GM12864 (cell line): ENCODE measurements at regions not wholly inside any gene's neighbourhood (a gene's known extent, or its start where the extent isn't known, plus 50 kb on each side); places are given as distances from the start of the nearest gene placed in this dataset.
A peak's percentile ranks its signal among the peaks of the same experiment; 100 is the strongest.

ENCODE experiments used
- DNase-seq: peaks from one replicate; pipeline ENCODE4 v3.0.0-alpha.2; 2011; ENCODE audit warnings: low read depth
- H3K4me3 ChIP-seq: 2 replicates; pipeline ENCODE4 v1.5.1; 2011; ENCODE audit warnings: mild to moderate bottlenecking, low read depth, low read length, control low read depth
- TF ChIP-seq, protein P1 (sequence below): IDR thresholded peaks from 2 replicates; pipeline ENCODE4 v1.5.1; 2011; ENCODE audit warnings: low read depth, mild to moderate bottlenecking, moderate library complexity, low read length, control low read depth, inconsistent platforms; ENCODE audit errors: missing control alignments

DNA sequence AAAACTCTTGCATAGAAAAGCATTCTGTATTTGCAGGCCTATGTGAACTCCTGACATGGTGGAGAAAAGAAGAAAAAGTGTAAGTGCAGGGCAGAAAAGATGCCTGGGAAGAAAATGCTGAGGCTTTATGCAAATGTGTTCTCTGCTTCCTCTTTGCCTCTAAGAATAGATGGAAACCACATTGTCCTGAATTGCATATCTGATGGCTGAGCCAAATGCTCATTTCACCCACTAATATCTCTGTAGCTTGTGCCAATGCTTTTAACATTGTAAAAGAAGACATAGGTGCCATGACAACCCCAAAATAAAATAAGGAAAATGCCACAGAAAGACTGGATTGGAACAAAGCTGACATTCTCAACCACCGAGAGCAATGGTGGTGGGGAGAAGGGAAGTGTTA, 307.4 kb downstream of the GRIA2 start:
- no peak for DNase-seq
- TF ChIP-seq, protein P1, sequence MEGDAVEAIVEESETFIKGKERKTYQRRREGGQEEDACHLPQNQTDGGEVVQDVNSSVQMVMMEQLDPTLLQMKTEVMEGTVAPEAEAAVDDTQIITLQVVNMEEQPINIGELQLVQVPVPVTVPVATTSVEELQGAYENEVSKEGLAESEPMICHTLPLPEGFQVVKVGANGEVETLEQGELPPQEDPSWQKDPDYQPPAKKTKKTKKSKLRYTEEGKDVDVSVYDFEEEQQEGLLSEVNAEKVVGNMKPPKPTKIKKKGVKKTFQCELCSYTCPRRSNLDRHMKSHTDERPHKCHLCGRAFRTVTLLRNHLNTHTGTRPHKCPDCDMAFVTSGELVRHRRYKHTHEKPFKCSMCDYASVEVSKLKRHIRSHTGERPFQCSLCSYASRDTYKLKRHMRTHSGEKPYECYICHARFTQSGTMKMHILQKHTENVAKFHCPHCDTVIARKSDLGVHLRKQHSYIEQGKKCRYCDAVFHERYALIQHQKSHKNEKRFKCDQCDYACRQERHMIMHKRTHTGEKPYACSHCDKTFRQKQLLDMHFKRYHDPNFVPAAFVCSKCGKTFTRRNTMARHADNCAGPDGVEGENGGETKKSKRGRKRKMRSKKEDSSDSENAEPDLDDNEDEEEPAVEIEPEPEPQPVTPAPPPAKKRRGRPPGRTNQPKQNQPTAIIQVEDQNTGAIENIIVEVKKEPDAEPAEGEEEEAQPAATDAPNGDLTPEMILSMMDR, result no peak
- H3K4me3 ChIP-seq, result no peak overlapping the region

DNA sequence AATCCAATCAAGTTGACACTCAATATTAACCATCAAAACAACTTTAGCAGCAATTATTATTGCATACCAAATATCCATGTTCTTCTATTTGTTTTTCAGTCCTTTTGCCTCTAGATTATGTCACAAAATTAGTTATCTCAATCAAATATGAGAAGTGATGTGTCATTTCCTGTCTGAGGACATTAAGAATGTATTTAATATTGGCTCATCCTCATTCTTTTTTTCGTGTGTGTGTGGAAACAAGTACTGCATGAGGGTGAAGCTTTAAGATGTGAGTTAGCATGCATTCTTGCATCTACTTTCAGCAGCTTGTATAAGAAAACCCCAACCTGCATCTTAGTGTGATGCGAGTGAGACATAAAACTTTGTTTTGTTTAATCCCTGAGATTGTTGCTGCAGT, 301.4 kb downstream of the GRIA2 start:
- H3K4me3 ChIP-seq, result no peak overlapping the region
- TF ChIP-seq, protein P1, result no peak
- DNase-seq, result no peak

GRCh38 chr4:157514711-157515110, 294.2 kb downstream of the GRIA2 start:
- TF ChIP-seq, protein P1, result peak; percentile 19
- H3K4me3 ChIP-seq, result no peak overlapping the region
- no peak for DNase-seq

- H3K4me3 ChIP-seq, result no peak overlapping the region
- no peak for DNase-seq
- TF ChIP-seq, protein P1, result no peak
These were observed 288.8 kb downstream of the GRIA2 start for GRCh38 chr4:157509341-157509740.

GRCh38 chr4:157502656-157503055, 282.1 kb downstream of the GRIA2 start:
- DNase-seq, result no peak
- TF ChIP-seq, protein P1, result no peak

DNA sequence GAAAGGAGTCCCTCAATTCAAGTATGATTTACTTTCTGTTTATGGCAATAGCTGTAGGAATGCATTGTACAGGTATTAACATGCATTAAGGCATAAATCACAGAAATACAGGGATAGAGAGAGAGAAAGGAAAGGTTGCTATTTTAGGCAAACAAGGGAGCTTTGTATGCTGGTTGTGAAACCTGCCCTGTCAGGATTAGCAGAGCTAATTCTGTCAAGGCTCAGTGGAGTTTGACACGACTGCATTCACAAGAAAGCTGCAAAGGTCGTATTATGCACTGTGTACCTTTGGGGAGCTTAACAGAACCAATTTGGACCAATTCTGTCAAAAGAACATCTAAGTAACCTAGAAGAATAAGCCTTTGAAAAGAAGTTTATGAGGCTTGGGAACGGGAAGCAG, 239.3 kb downstream of the GRIA2 start:
- DNase-seq, result no peak
- no peak overlapping the region for H3K4me3 ChIP-seq
- TF ChIP-seq, protein P1, result no peak

More at GRCh38 chr4:157502656-157503055, 282.1 kb downstream of the GRIA2 start:
- no peak overlapping the region for H3K4me3 ChIP-seq

GRCh38 chr4:157447195-157447594, 226.7 kb downstream of the GRIA2 start:
- TF ChIP-seq, protein P1, result no peak
- H3K4me3 ChIP-seq, result no peak overlapping the region
- DNase-seq, result no peak
